Left hindlimb (tissue), 1 donor: ENCODE measurements at regions not wholly inside any gene's neighbourhood (a gene's known extent, or its start where the extent isn't known, plus 50 kb on each side); places are given as distances from the start of the nearest gene placed in this dataset.
A peak's percentile ranks its signal among the peaks of the same experiment; 100 is the strongest.

Experiments
- DNase-seq: peaks from one replicate; pipeline ENCODE4 v3.0.0-alpha.2; 2018

- DNase-seq: no peak
Observed at GRCh38 chr13:32863596-32863995, 152.6 kb upstream of the KL start.

GRCh38 chr13:32866921-32867320 lies 149.3 kb upstream of the KL start:
- no peak for DNase-seq

GRCh38 chr13:32877491-32877890 lies 138.7 kb upstream of the KL start:
- no peak for DNase-seq

GRCh38 chr13:32878163-32878562 lies 138.1 kb upstream of the KL start:
- DNase-seq: no peak

- DNase-seq: no peak
Observed at GRCh38 chr13:32880636-32881035, 135.6 kb upstream of the KL start.

- DNase-seq: peak; percentile 87
Observed at GRCh38 chr13:32881074-32881776, 135.0 kb upstream of the KL start.

GRCh38 chr13:32881777-32882145 lies 134.5 kb upstream of the KL start:
- DNase-seq: no peak

- no peak for DNase-seq
Observed at GRCh38 chr13:32882691-32883090, 133.5 kb upstream of the KL start.

- peak; percentile 63 for DNase-seq
Observed at GRCh38 chr13:32883474-32883873, 132.7 kb upstream of the KL start.

GRCh38 chr13:32887617-32888016 lies 128.6 kb upstream of the KL start:
- DNase-seq: no peak

- no peak for DNase-seq
Observed at GRCh38 chr13:32889986-32890565, 126.1 kb upstream of the KL start.

GRCh38 chr13:32893176-32893575 lies 123.0 kb upstream of the KL start:
- no peak for DNase-seq

GRCh38 chr13:32894589-32895001 lies 121.6 kb upstream of the KL start:
- DNase-seq: no peak

- no peak for DNase-seq
Observed at GRCh38 chr13:32895296-32895695, 120.9 kb upstream of the KL start.

- no peak for DNase-seq
Observed at GRCh38 chr13:32897296-32897695, 118.9 kb upstream of the KL start.

- no peak for DNase-seq
Observed at GRCh38 chr13:32902029-32902780, 114.0 kb upstream of the KL start.

GRCh38 chr13:32902874-32903273 lies 113.3 kb upstream of the KL start:
- DNase-seq: peak; percentile 87

- DNase-seq: no peak
Observed at GRCh38 chr13:32903720-32904119, 112.5 kb upstream of the KL start.

- no peak for DNase-seq
Observed at GRCh38 chr13:32904266-32904665, 112.0 kb upstream of the KL start.

- DNase-seq: no peak
Observed at GRCh38 chr13:32905063-32905863, 111.0 kb upstream of the KL start.

GRCh38 chr13:32905864-32906180 lies 110.4 kb upstream of the KL start:
- DNase-seq: peak; percentile 82

GRCh38 chr13:32907211-32907610 lies 109.0 kb upstream of the KL start:
- DNase-seq: no peak

GRCh38 chr13:32910530-32910929 lies 105.7 kb upstream of the KL start:
- DNase-seq: no peak

- no peak for DNase-seq
Observed at GRCh38 chr13:32911506-32911905, 104.7 kb upstream of the KL start.
